NCI-H1105 (cell line): ENCODE measurements at regions not wholly inside any gene's neighbourhood (a gene's known extent, or its start where the extent isn't known, plus 50 kb on each side); places are given as distances from the start of the nearest gene placed in this dataset.

Experiments used
- DNase-seq: peaks from one replicate; lab custom pipeline; 2025; lab: John Stamatoyannopoulos, UW

- no peak for DNase-seq
Measured at GRCh38 chr6:74879976-74880375, 325.9 kb downstream of the COL12A1 start.

GRCh38 chr6:74879234-74879633, 326.6 kb downstream of the COL12A1 start:
- DNase-seq: no peak

GRCh38 chr6:74875193-74875592, 330.7 kb downstream of the COL12A1 start:
- DNase-seq: no peak

- DNase-seq: no peak
Measured at GRCh38 chr6:74872754-74873476, 332.9 kb downstream of the COL12A1 start.

GRCh38 chr6:74871757-74872156, 334.1 kb downstream of the COL12A1 start:
- no peak for DNase-seq

GRCh38 chr6:74870403-74870802, 335.4 kb downstream of the COL12A1 start:
- no peak for DNase-seq

GRCh38 chr6:74867291-74867690, 338.6 kb downstream of the COL12A1 start:
- DNase-seq: no peak

- no peak for DNase-seq
Measured at GRCh38 chr6:74863968-74864367, 341.9 kb downstream of the COL12A1 start.

- no peak for DNase-seq
Measured at GRCh38 chr6:74860456-74860855, 345.4 kb downstream of the COL12A1 start.

- no peak for DNase-seq
Measured at GRCh38 chr6:74857157-74857556, 348.7 kb downstream of the COL12A1 start.

- DNase-seq: no peak
Measured at GRCh38 chr6:74853991-74854390, 351.9 kb downstream of the COL12A1 start.

- DNase-seq: no peak
Measured at GRCh38 chr6:74851596-74851995, 354.3 kb downstream of the COL12A1 start.

GRCh38 chr6:74840953-74841352, 364.9 kb downstream of the COL12A1 start:
- no peak for DNase-seq

GRCh38 chr6:74834967-74835366, 370.9 kb downstream of the COL12A1 start:
- DNase-seq: no peak

GRCh38 chr6:74826263-74826662, 379.6 kb downstream of the COL12A1 start:
- no peak for DNase-seq

- no peak for DNase-seq
Measured at GRCh38 chr6:74814440-74814839, 391.4 kb downstream of the COL12A1 start.

- no peak for DNase-seq
Measured at GRCh38 chr6:74807674-74808073, 398.2 kb downstream of the COL12A1 start.

- no peak for DNase-seq
Measured at GRCh38 chr6:74805916-74806696, 399.7 kb downstream of the COL12A1 start.

GRCh38 chr6:74798302-74798701, 407.6 kb downstream of the COL12A1 start:
- DNase-seq: no peak

- DNase-seq: no peak
Measured at GRCh38 chr6:74785236-74785635, 420.6 kb downstream of the COL12A1 start.

GRCh38 chr6:74782346-74782745, 423.5 kb downstream of the COL12A1 start:
- DNase-seq: no peak

GRCh38 chr6:74780831-74781230, 425.0 kb downstream of the COL12A1 start:
- no peak for DNase-seq

GRCh38 chr6:74768738-74769137, 437.1 kb downstream of the COL12A1 start:
- no peak for DNase-seq

GRCh38 chr6:74768120-74768519, 437.7 kb downstream of the COL12A1 start:
- no peak for DNase-seq
